Retinal pigment epithelial cell (primary cell): ENCODE measurements at regions not wholly inside any gene's neighbourhood (a gene's known extent, or its start where the extent isn't known, plus 50 kb on each side); places are given as distances from the start of the nearest gene placed in this dataset.

Source experiments
- DNase-seq: peaks from one replicate; pipeline ENCODE4 v3.0.0-alpha.2; 2010; ENCODE audit warnings: low read depth
- H3K4me3 ChIP-seq: 2 replicates; pipeline ENCODE4 v1.5.1; 2011; ENCODE audit warnings: mild to moderate bottlenecking, low read length, control low read depth, moderate library complexity
- TF ChIP-seq, protein P1 (sequence below): conservative IDR thresholded peaks from 2 replicates; pipeline ENCODE4 v1.5.1; 2011; ENCODE audit warnings: low read depth, low read length, control low read depth, inconsistent platforms

DNA sequence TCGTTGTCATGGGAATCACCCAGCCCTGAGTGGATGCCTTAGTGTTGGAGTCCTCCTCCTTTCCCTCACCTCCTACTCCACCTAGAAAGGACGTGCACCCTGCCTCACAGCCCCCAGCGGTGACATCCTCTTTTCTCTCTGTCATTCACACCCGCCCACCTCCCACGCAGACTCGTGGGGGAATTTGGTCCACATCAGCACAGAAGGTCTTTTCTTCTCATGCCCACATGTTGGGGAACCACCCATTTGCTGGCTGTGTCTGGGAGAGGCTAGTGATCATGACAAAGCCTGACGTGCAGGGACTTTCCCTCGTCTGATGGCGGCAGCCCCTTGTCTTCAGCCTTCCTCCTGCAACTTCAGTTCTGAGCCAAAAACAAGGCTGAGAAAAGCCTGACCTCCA lies 96.0 kb upstream of the CNKSR3 start:
- no peak overlapping the region for H3K4me3 ChIP-seq
- no peak for DNase-seq
- TF ChIP-seq, protein P1, sequence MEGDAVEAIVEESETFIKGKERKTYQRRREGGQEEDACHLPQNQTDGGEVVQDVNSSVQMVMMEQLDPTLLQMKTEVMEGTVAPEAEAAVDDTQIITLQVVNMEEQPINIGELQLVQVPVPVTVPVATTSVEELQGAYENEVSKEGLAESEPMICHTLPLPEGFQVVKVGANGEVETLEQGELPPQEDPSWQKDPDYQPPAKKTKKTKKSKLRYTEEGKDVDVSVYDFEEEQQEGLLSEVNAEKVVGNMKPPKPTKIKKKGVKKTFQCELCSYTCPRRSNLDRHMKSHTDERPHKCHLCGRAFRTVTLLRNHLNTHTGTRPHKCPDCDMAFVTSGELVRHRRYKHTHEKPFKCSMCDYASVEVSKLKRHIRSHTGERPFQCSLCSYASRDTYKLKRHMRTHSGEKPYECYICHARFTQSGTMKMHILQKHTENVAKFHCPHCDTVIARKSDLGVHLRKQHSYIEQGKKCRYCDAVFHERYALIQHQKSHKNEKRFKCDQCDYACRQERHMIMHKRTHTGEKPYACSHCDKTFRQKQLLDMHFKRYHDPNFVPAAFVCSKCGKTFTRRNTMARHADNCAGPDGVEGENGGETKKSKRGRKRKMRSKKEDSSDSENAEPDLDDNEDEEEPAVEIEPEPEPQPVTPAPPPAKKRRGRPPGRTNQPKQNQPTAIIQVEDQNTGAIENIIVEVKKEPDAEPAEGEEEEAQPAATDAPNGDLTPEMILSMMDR = no peak

DNA sequence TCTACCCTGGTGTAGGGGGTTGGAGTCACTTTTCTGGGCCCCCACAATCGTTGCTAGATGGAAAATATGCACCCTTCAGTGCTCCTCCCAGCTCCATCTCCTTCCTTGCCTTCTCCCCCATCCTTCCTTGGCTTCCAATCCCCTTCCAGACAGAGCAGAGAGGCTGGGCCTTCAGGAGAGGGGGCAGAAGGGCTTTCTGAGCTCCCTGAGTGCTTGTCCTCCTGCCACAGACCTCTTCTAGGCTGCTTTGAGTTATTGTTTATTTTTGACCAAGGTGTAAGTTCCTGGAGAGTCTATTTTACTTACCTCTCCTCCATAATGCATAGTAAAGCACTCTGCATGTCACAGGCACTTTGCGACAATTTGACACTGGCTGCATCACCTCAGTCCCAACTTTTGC lies 96.4 kb upstream of the CNKSR3 start:
- TF ChIP-seq, protein P1 = no peak
- no peak overlapping the region for H3K4me3 ChIP-seq
- DNase-seq = no peak

DNA sequence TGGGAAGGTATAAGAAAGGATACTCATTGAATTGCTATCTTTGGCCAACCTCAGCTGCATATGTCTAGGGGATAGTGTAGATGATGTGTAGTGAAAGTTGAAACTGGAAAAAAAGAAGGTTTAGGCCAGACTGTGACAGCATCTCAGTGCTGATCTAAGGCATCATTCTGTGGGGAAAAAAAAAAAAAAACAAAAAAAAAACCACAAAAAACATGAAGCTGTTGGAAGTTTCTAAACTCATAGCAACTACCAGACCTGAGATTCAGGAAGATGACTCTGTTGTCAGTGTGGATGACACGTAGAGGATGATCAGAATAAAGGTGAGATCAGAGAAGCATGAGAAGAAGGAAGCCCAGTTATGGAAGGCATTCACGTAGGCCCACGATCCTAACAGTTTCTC lies 100.8 kb upstream of the CNKSR3 start:
- no peak for DNase-seq
- no peak overlapping the region for H3K4me3 ChIP-seq
- TF ChIP-seq, protein P1 = no peak

- TF ChIP-seq, protein P1 = no peak
- no peak overlapping the region for H3K4me3 ChIP-seq
- DNase-seq = no peak
Measured at GRCh38 chr6:154611847-154612246, 101.4 kb upstream of the CNKSR3 start.

GRCh38 chr6:154613137-154613676 lies 102.7 kb upstream of the CNKSR3 start:
- peak; percentile 95 for DNase-seq
- TF ChIP-seq, protein P1 = no peak
- H3K4me3 ChIP-seq = no peak overlapping the region

- H3K4me3 ChIP-seq = no peak overlapping the region
- DNase-seq = no peak
- TF ChIP-seq, protein P1 = no peak
Measured at GRCh38 chr6:154614101-154614500, 103.6 kb upstream of the CNKSR3 start.

GRCh38 chr6:154614641-154615040 lies 104.2 kb upstream of the CNKSR3 start:
- H3K4me3 ChIP-seq = no peak overlapping the region
- TF ChIP-seq, protein P1 = no peak
- no peak for DNase-seq
